CD14-positive monocyte (primary cell): ENCODE measurements at regions not wholly inside any gene's neighbourhood (a gene's known extent, or its start where the extent isn't known, plus 50 kb on each side); places are given as distances from the start of the nearest gene placed in this dataset.

Experiments
- DNase-seq, 3 donors: peaks; one replicate each; pipeline ENCODE4 v3.0.0-alpha.2; 2011 to 2022
- H2AFZ ChIP-seq: 2 replicates; pipeline ENCODE4 v1.6.0; 2012; ENCODE audit warnings: mild to moderate bottlenecking, low read depth, low read length, inconsistent platforms; ENCODE audit not compliant: insufficient read depth, poor library complexity, severe bottlenecking
- H3K27ac ChIP-seq, 2 donors: 1 replicate in 1 of 2; 2 replicates in 1 of 2; pipeline ENCODE4 v1.5.1; 2012 to 2013; ENCODE audit warnings: low read length in 2 of 2, control low read depth in 1 of 2, inconsistent platforms in 1 of 2, low read depth in 1 of 2, mild to moderate bottlenecking in 1 of 2
- H3K27me3 ChIP-seq, 2 donors: one replicate each; pipeline versions ENCODE4 v1.6.0 to v1.6.1; 2011 to 2013; ENCODE audit warnings: low read length in 2 of 2; ENCODE audit not compliant: control insufficient read depth in 2 of 2, insufficient read depth in 2 of 2
- H3K36me3 ChIP-seq, 2 donors: replicated peaks in 1 of 2; 1 replicate in 1 of 2; 2 replicates in 1 of 2; pipeline versions ENCODE4 v1.5.1 to v1.6.1; 2012 to 2013; ENCODE audit warnings: low read length in 2 of 2, control low read depth in 1 of 2, inconsistent platforms in 1 of 2, mild to moderate bottlenecking in 1 of 2; ENCODE audit not compliant: insufficient read depth in 2 of 2, control insufficient read depth in 1 of 2
- H3K4me1 ChIP-seq, 2 donors: 1 replicate in 1 of 2; 2 replicates in 1 of 2; pipeline versions ENCODE4 v1.5.1 to v1.6.1; 2012 to 2013; ENCODE audit warnings: low read length in 2 of 2, control low read depth in 1 of 2, inconsistent platforms in 1 of 2, mild to moderate bottlenecking in 1 of 2, moderate library complexity in 1 of 2; ENCODE audit not compliant: insufficient read depth in 2 of 2, control insufficient read depth in 1 of 2
- H3K4me2 ChIP-seq: replicated peaks from 2 replicates; pipeline ENCODE3; 2012; ENCODE audit warnings: low read length, moderate library complexity, mild to moderate bottlenecking; ENCODE audit not compliant: poor library complexity, severe bottlenecking; ENCODE audit errors: extremely low read depth
- H3K4me3 ChIP-seq, 3 experiments: fragments of 200-600 bp in 1 of 3; sonication (generic) in 1 of 3; replicated peaks in 1 of 3; 1 replicate in 2 of 3; 2 replicates in 1 of 3; pipeline ENCODE4 v1.5.1; 2011 to 2013; ENCODE audit warnings: low read length in 3 of 3, mild to moderate bottlenecking in 3 of 3, control low read depth in 2 of 3, low read depth in 2 of 3, inconsistent platforms in 1 of 3, moderate library complexity in 1 of 3
- H3K79me2 ChIP-seq: 2 replicates; pipeline ENCODE4 v1.6.0; 2012; ENCODE audit warnings: mild to moderate bottlenecking, control low read depth, inconsistent platforms, low read length, moderate library complexity; ENCODE audit not compliant: insufficient read depth
- H3K9ac ChIP-seq: 2 replicates; pipeline ENCODE4 v1.6.0; 2017; ENCODE audit warnings: low read length, mild to moderate bottlenecking; ENCODE audit not compliant: insufficient read depth, poor library complexity, severe bottlenecking
- H3K9me3 ChIP-seq, 2 donors: replicated peaks in 1 of 2; 1 replicate in 1 of 2; 2 replicates in 1 of 2; pipeline versions ENCODE4 v1.5.1 to v1.6.1; 2012 to 2013; ENCODE audit warnings: low read length in 2 of 2, control low read depth in 1 of 2; ENCODE audit not compliant: control insufficient read depth in 1 of 2, insufficient read depth in 1 of 2
- H4K20me1 ChIP-seq: 2 replicates; pipeline ENCODE4 v1.6.0; 2012; ENCODE audit warnings: mild to moderate bottlenecking, low read length, control low read depth, moderate library complexity; ENCODE audit not compliant: insufficient read depth
- H3K27ac Mint-ChIP-seq, 7 donors: one replicate each; pipeline ENCODE4 v1.8.0; 2020; ENCODE audit warnings: mild to moderate bottlenecking in 7 of 7, mixed read lengths in 7 of 7, moderate library complexity in 6 of 7, inconsistent platforms in 2 of 7
- H3K27me3 Mint-ChIP-seq, 3 donors: one replicate each; pipeline ENCODE4 v1.8.0; 2021 to 2022; ENCODE audit warnings: low read depth in 3 of 3, mild to moderate bottlenecking in 3 of 3, mixed read lengths in 3 of 3, moderate library complexity in 3 of 3, inconsistent platforms in 1 of 3
- H3K36me3 Mint-ChIP-seq, 2 donors: one replicate each; pipeline ENCODE4 v1.8.0; 2020; ENCODE audit warnings: mixed read lengths in 2 of 2, inconsistent platforms in 1 of 2, mild to moderate bottlenecking in 1 of 2
- H3K4me1 Mint-ChIP-seq: one replicate; pipeline ENCODE4 v1.8.0; 2020; ENCODE audit warnings: mild to moderate bottlenecking, mixed read lengths
- H3K4me3 Mint-ChIP-seq, 2 donors: one replicate each; pipeline ENCODE4 v1.8.0; 2020; ENCODE audit warnings: mild to moderate bottlenecking in 2 of 2, mixed read lengths in 2 of 2, moderate library complexity in 1 of 2
- H3K9me3 Mint-ChIP-seq, 7 donors: one replicate each; pipeline ENCODE4 v1.8.0; 2020 to 2022; ENCODE audit warnings: mixed read lengths in 7 of 7, mild to moderate bottlenecking in 6 of 7, moderate library complexity in 6 of 7, inconsistent platforms in 2 of 7
- WGBS: methylation state at CpG from one replicate; pipeline ENCODE4 v1.1.5; 2013; ENCODE audit warnings: missing lambda C conversion rate; ENCODE audit not compliant: insufficient coverage; 5-methylcytosine and 5-hydroxymethylcytosine counted together
- intact Hi-C, 2 donors: fragments of 100-400 bp; cut with micrococcal nuclease; formaldehyde crosslinking; loops; one replicate each; pipeline versions ENCODE4 v1.15.0 to v1.15.1; 2023
- TF ChIP-seq, protein P1 (sequence below): fragments of 200-600 bp; IDR thresholded peaks from one replicate; pipeline ENCODE4 v1.8.0; 2022; ENCODE audit warnings: antibody characterized with exemption, mild to moderate bottlenecking

DNA sequence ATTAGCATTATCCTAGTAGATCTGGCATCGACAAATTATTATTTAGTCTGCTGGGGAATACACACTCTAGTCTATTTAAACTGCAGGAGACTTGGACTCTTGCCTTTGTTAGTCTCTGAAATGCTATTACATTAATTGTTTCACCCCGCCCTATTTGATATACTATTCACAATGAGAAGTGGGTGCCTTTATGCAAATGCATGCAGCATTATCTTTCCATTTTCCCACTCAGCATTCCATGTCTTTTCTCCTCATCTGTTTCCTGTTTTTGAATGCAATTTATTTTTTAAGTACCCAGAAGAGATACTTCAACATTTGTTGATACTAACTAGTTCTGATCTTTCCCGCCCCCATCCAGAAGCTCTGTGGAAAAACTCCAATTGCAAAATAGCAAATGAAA, 395.3 kb upstream of the NXPH2 start:
- H3K27me3 ChIP-seq = no peaks in the 10 kb centered on the region
- H3K4me3 Mint-ChIP-seq = no peak overlapping the region
- intact Hi-C loops = no loop called here
- no peaks in the 10 kb centered on the region for H3K4me1 ChIP-seq
- no peaks in the 10 kb centered on the region for H3K36me3 Mint-ChIP-seq
- no peak overlapping the region for H3K27ac Mint-ChIP-seq
- WGBS = 75% methylated on average over 1 of the region's 3 CpGs
- H3K79me2 ChIP-seq = no peaks in the 10 kb centered on the region
- H2AFZ ChIP-seq = no peak overlapping the region
- H3K9ac ChIP-seq = no peak overlapping the region
- no peak overlapping the region for H3K4me3 ChIP-seq
- TF ChIP-seq, protein P1, sequence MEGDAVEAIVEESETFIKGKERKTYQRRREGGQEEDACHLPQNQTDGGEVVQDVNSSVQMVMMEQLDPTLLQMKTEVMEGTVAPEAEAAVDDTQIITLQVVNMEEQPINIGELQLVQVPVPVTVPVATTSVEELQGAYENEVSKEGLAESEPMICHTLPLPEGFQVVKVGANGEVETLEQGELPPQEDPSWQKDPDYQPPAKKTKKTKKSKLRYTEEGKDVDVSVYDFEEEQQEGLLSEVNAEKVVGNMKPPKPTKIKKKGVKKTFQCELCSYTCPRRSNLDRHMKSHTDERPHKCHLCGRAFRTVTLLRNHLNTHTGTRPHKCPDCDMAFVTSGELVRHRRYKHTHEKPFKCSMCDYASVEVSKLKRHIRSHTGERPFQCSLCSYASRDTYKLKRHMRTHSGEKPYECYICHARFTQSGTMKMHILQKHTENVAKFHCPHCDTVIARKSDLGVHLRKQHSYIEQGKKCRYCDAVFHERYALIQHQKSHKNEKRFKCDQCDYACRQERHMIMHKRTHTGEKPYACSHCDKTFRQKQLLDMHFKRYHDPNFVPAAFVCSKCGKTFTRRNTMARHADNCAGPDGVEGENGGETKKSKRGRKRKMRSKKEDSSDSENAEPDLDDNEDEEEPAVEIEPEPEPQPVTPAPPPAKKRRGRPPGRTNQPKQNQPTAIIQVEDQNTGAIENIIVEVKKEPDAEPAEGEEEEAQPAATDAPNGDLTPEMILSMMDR = no peak
- H3K36me3 ChIP-seq = no peaks in the 10 kb centered on the region
- no peaks in the 10 kb centered on the region for H3K27me3 Mint-ChIP-seq
- H3K9me3 ChIP-seq = peaks cover 10 to 22% of the 10 kb centered on the region in 2 donors
- peaks cover 0 to 3% (median 0%) of the 10 kb centered on the region in 7 donors for H3K9me3 Mint-ChIP-seq
- no peak overlapping the region for H3K27ac ChIP-seq
- no peaks in the 10 kb centered on the region for H4K20me1 ChIP-seq
- H3K4me1 Mint-ChIP-seq = no peaks in the 10 kb centered on the region
- DNase-seq = no peak
- no peak overlapping the region for H3K4me2 ChIP-seq

DNA sequence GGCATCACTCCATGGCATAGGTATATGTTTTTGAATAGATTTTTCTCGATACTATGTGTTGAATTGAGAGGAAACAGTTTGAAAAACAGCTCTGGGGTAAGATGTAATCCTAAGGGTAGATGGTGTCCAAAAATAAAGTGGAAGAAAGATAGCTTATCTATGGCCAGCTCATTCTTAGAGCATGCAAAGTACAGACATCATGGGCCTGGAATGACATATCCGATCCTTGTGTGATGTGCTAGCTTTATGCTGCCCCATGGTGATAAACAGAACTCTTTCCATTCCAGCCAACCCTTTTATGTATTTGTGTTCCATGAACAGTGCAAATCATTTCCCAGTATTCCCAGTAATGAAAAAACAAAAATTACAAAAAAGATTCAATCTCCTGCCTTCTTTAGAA, 390.2 kb upstream of the NXPH2 start:
- Histone ChIP-seq H3K4me3 (no peak overlapping the region), H3K27ac (no peak overlapping the region), H3K36me3 (no peaks in the 10 kb centered on the region), H3K27me3 (no peaks in the 10 kb centered on the region), H4K20me1 (no peaks in the 10 kb centered on the region), H3K4me2 (no peak overlapping the region), H3K9me3 (peaks cover 10 to 19% of the 10 kb centered on the region in 2 donors), H2AFZ (no peak overlapping the region), H3K9ac (no peak overlapping the region), H3K79me2 (no peaks in the 10 kb centered on the region), H3K4me1 (no peaks in the 10 kb centered on the region)
- TF ChIP-seq, protein P1 = no peak
- H3K36me3 Mint-ChIP-seq = no peaks in the 10 kb centered on the region
- peaks cover 0 to 3% (median 0%) of the 10 kb centered on the region in 7 donors for H3K9me3 Mint-ChIP-seq
- no peaks in the 10 kb centered on the region for H3K4me1 Mint-ChIP-seq
- intact Hi-C loops = no loop called here
- H3K27ac Mint-ChIP-seq = no peak overlapping the region
- no peak for DNase-seq
- no peak overlapping the region for H3K4me3 Mint-ChIP-seq
- 79% methylated on average over 2 of the region's 2 CpGs for WGBS
- no peaks in the 10 kb centered on the region for H3K27me3 Mint-ChIP-seq
